ENCODE measurements at regions not wholly inside any gene's neighbourhood (a gene's known extent, or its start where the extent isn't known, plus 50 kb on each side); places are given as distances from the start of the nearest gene placed in this dataset.

DNA sequence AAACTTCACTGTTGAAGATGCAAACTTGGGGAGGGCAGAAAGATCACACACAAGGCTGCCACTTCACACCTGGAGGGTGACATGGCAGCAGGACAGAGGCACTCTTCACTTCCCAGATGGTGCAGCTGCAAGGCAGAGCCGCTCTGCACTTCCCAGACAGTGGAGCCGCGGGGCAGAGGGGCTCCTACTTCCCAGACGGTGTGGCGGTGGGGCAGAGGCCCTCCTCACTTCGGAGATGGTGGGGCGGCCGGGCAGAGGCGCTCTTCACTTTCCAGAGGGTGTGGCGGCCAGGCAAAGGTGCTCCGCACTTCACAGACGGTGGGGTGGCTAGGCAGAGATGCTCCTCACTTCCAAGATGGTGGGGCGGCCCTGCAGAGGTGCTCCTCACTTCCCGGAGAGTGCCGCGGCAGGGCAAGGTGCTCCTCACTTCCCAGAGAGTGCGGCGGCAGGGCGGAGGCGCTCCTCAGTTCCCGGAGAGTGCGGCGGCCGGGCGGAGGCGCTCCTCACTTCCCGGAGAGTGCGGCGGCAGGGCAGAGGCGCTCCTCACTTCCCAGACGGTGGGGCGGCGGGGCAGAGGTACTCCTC is 58.3 kb upstream of the PPP1R9A start:
- TF ChIP-seq, protein P1, sequence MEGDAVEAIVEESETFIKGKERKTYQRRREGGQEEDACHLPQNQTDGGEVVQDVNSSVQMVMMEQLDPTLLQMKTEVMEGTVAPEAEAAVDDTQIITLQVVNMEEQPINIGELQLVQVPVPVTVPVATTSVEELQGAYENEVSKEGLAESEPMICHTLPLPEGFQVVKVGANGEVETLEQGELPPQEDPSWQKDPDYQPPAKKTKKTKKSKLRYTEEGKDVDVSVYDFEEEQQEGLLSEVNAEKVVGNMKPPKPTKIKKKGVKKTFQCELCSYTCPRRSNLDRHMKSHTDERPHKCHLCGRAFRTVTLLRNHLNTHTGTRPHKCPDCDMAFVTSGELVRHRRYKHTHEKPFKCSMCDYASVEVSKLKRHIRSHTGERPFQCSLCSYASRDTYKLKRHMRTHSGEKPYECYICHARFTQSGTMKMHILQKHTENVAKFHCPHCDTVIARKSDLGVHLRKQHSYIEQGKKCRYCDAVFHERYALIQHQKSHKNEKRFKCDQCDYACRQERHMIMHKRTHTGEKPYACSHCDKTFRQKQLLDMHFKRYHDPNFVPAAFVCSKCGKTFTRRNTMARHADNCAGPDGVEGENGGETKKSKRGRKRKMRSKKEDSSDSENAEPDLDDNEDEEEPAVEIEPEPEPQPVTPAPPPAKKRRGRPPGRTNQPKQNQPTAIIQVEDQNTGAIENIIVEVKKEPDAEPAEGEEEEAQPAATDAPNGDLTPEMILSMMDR (conservative IDR thresholded peaks at IDR 0.05; ENCODE audit: low read length): no peak
- TF ChIP-seq EZH2phosphoT487 (IDR thresholded peaks at IDR 0.05; ENCODE audit: borderline replicate concordance, low read depth, low read length): no peak
